Epithelial cell of proximal tubule (primary cell): ENCODE measurements at regions not wholly inside any gene's neighbourhood (a gene's known extent, or its start where the extent isn't known, plus 50 kb on each side); places are given as distances from the start of the nearest gene placed in this dataset.

Experiments
- DNase-seq: peaks from one replicate; pipeline ENCODE4 v3.0.0-alpha.2; 2011; ENCODE audit warnings: low read depth
- H3K4me3 ChIP-seq: 2 replicates; pipeline ENCODE4 v1.5.1; 2011; ENCODE audit warnings: low read depth, mild to moderate bottlenecking, low read length
- TF ChIP-seq, protein P1 (sequence below): conservative IDR thresholded peaks from 2 replicates; pipeline ENCODE4 v1.5.1; 2012; ENCODE audit warnings: low read depth, mild to moderate bottlenecking, low read length

DNA sequence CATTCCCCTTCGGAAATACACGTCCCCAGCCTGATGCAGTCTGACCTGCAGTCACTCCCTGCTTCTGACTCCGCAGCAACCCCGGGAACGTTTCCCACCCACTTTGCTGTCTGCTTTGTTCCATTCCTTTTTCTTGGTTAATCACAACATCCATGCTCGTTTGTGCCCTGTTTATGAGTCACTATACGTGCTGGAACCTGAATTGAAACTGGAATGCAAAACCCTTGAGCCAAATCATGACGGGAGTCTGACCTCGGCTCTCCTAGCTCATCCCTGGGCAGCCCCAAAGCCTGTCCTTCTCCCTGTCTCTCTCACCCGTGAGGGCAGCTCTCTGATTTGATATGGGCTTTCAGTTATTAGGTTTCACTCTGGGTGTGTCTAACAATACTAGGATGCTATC, 57.1 kb upstream of the RNF152 start:
- no peak for DNase-seq
- TF ChIP-seq, protein P1, sequence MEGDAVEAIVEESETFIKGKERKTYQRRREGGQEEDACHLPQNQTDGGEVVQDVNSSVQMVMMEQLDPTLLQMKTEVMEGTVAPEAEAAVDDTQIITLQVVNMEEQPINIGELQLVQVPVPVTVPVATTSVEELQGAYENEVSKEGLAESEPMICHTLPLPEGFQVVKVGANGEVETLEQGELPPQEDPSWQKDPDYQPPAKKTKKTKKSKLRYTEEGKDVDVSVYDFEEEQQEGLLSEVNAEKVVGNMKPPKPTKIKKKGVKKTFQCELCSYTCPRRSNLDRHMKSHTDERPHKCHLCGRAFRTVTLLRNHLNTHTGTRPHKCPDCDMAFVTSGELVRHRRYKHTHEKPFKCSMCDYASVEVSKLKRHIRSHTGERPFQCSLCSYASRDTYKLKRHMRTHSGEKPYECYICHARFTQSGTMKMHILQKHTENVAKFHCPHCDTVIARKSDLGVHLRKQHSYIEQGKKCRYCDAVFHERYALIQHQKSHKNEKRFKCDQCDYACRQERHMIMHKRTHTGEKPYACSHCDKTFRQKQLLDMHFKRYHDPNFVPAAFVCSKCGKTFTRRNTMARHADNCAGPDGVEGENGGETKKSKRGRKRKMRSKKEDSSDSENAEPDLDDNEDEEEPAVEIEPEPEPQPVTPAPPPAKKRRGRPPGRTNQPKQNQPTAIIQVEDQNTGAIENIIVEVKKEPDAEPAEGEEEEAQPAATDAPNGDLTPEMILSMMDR = no peak
- H3K4me3 ChIP-seq = no peak overlapping the region

DNA sequence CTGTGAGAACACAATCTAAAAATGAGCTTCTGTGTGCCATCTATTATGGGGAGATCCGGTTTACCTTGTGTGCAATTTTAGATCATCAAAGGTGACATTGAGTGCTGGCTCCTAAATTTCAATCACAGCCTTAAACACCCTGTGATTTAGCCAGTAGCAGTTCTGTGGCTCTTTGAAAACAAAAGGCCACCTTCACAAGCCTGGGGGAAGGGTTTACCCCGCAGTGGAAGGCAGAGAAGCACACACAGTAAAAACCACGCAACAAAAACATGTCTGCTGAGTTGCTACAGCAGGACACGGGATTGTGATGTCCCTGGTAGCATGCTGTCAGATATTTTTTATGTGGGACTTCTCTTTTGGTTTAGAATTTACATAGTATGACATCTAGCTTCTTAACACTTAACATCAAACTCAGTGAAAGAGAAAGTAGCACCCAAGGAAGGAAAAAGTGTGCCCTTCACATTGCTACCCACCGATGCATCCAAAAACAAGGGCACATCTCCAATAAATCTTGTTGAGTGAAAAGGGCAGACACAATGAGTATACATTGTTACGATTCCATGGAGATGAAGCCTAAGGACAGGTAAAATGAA, 56.1 kb upstream of the RNF152 start:
- no peak for DNase-seq
- TF ChIP-seq, protein P1 = no peak
- H3K4me3 ChIP-seq = no peak overlapping the region

DNA sequence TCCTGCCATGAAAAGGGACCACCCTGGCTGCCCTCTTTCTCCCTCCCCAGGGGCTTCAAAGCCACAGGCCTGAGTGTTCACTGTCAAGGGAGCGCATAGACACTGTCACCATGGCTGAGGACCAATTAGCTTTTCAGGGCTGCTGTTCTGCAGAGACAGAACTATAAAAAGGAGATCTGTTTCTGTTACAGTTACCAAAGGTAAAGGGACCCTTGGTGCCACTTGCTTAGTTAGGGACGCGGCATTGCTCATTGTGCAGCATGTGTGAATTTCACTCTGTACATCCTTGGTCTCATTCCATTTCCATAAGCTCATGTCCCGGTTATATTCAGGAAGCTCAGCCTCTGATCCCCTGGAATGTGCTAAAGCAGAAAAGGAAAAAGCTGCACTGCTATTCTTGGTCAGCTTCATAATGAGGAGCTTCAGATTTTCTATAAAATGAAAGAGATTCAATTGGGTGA, 55.5 kb upstream of the RNF152 start:
- DNase-seq = no peak
- TF ChIP-seq, protein P1 = no peak
- no peak overlapping the region for H3K4me3 ChIP-seq

DNA sequence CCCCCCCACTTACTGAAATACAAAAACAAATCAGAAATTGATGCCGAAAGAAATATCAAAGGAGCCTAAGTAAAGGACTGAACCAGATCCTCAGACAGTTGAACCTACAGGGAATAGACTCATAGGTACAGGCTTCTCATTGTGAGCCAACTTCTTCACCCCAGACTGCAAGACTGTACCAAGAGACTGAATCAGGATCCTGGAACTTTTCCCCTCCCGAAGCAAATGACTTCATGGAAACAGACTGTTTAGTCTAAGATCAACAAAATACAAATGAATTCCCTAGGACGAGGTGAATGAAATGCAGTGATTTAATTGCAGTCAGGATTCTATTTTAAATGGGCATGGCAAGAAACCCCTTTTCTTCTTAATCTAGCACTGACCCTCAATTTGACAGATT, 53.6 kb upstream of the RNF152 start:
- no peak for DNase-seq
- no peak overlapping the region for H3K4me3 ChIP-seq
- TF ChIP-seq, protein P1 = no peak

DNA sequence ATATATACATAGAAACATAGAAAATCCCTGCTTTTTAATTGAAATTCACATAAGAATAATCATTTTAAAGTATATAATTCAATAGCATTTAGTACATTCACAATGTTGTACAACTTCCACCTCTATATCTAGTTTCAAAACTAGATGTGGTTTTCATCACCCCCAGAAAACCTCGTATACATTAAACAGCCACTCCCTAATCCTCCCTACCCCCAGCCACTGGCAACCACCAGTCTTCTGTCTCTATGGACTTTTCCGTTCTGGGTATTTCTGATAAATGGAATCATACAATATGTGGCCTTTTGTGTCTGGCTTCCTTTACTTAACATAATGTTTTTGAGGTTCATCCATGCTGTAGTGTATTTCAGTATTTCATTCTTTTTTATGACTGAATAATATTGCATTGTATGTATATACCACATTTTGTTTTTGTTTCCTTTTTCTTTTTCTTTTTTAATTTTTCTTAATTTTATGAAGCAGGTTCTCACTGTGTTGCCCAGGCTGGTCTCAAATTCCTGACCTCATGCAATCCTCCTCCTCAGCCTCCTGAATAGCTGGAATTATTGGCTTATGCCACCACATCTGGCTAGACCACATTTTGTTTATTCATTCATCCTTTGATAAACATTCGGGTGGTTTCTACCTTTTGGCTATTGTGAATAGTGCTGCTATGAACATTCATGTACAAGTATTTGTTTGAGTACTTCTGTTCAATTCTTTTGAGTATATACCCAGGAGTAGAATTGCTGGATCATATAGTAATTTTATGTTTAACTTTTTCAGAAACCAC, 50.6 kb upstream of the RNF152 start:
- DNase-seq = no peak
- TF ChIP-seq, protein P1 = no peak
- H3K4me3 ChIP-seq = no peak overlapping the region
